ENCODE measurements at regions not wholly inside any gene's neighbourhood (a gene's known extent, or its start where the extent isn't known, plus 50 kb on each side); places are given as distances from the start of the nearest gene placed in this dataset.
A peak's percentile ranks its signal among the peaks of the same experiment; 100 is the strongest.
"Not testable (repeated sequence)": the region's sequence is repeated elsewhere in the genome, so short reads cannot be mapped to it uniquely, and the experiment has no call there.

DNA sequence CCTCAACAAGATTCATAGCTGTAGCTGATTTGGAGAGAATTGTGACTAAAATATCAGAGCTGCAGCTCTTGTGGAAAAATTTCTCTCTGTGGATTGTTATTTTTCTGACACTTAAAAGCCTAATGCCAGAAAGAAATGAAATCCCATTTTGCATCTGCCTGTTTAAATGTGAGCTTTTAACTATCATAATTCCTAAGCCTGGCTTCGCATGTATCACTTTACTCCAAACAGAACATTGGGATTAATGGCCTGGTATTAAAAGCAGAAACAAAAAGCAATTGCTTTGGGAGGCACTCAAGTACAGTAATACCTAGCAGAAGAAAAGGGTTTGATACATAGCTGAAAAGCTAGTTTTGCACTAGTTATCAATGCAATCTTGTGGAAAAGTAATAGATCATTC is 164.2 kb upstream of the FSHR start:
- no peak for FAIRE-seq
- DNase-seq, result no peak
- no peaks in the 10 kb centered on the region for H3K36me3 ChIP-seq (ENCODE audit: control insufficient read depth in 2 of 3, insufficient read depth in 3 of 3, low read length in 3 of 3)
- intact Hi-C loops (cut with DNase I), result no loop called here
- H3K4me1 ChIP-seq (ENCODE audit: control insufficient read depth in 2 of 3, insufficient read depth in 2 of 3, low read depth in 1 of 3, low read length in 3 of 3), result no peaks in the 10 kb centered on the region
- no peaks in the 10 kb centered on the region for H3K27me3 ChIP-seq (ENCODE audit: control insufficient read depth, insufficient read depth, low read length)
- TF ChIP-seq, protein P1, sequence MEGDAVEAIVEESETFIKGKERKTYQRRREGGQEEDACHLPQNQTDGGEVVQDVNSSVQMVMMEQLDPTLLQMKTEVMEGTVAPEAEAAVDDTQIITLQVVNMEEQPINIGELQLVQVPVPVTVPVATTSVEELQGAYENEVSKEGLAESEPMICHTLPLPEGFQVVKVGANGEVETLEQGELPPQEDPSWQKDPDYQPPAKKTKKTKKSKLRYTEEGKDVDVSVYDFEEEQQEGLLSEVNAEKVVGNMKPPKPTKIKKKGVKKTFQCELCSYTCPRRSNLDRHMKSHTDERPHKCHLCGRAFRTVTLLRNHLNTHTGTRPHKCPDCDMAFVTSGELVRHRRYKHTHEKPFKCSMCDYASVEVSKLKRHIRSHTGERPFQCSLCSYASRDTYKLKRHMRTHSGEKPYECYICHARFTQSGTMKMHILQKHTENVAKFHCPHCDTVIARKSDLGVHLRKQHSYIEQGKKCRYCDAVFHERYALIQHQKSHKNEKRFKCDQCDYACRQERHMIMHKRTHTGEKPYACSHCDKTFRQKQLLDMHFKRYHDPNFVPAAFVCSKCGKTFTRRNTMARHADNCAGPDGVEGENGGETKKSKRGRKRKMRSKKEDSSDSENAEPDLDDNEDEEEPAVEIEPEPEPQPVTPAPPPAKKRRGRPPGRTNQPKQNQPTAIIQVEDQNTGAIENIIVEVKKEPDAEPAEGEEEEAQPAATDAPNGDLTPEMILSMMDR (IDR thresholded peaks at IDR 0.05; ENCODE audit: borderline replicate concordance, extremely low read depth, insufficient read depth), result no peak
- no peak overlapping the region for H3K4me3 ChIP-seq (ENCODE audit: low read length in 3 of 3)
- H3K27ac ChIP-seq (ENCODE audit: low read depth in 2 of 2, low read length in 2 of 2), result no peak overlapping the region
- peaks cover 0 to 3% (median 0%) of the 10 kb centered on the region in 3 donors for H3K9me3 ChIP-seq (ENCODE audit: control insufficient read depth in 2 of 3, insufficient read depth in 1 of 3, low read length in 3 of 3)
- H3K9ac ChIP-seq (ENCODE audit: low read length in 3 of 3), result no peak overlapping the region

DNA sequence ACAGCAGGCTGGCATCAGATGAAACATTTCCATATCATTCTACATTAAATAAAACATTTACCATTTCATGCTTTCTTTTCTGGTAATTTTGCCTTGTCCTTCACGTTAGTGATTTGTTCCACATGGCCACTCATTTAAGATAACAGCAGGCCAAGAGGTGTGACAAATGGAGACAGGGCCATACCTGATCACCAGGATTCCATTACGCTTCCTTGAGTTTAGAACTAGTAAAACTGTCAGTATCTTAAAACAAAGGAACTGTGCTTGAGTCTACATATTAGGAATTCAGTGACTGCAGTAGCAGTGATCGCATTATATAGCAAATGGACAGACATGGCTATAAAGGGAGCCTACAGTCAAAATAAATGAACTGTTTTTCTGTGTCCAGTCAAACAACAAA is 155.1 kb upstream of the FSHR start:
- TF ChIP-seq, protein P1 (IDR thresholded peaks at IDR 0.05; ENCODE audit: borderline replicate concordance, extremely low read depth, insufficient read depth), result no peak
- peak in 3 of 5 donors; percentile 28 to 76 (median 64) for DNase-seq

DNA sequence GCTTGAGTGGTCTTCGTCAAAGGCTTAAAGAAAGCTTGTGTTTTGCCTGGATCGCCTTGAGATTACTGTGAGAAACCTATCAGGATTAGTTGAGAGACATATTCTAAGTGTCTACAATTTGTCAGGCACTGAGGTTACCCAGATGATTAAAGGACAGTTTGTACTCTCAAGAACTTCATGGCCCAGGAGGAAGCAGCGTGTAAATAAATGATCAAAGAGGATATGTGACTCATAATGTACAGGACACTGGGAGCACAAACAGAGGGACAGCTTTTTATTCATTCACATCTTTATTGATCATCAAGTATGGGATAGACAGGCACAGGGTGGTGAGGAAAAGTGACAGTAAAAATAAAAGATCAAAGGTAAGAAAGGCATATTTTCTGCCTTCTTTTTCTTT is 152.6 kb upstream of the FSHR start:
- no peaks in the 10 kb centered on the region for H3K9me3 ChIP-seq (ENCODE audit: control insufficient read depth in 2 of 3, insufficient read depth in 1 of 3, low read length in 3 of 3)
- DNase-seq (no peak), FAIRE-seq (no peak)
- H3K9ac ChIP-seq (ENCODE audit: low read length in 3 of 3), result no peak overlapping the region
- no peak overlapping the region for H3K4me3 ChIP-seq (ENCODE audit: low read length in 3 of 3)
- H3K36me3 ChIP-seq (ENCODE audit: control insufficient read depth in 2 of 3, insufficient read depth in 3 of 3, low read length in 3 of 3), result no peaks in the 10 kb centered on the region
- TF ChIP-seq, protein P1 (IDR thresholded peaks at IDR 0.05; ENCODE audit: borderline replicate concordance, extremely low read depth, insufficient read depth), result no peak
- no peak overlapping the region for H3K27ac ChIP-seq (ENCODE audit: low read depth in 2 of 2, low read length in 2 of 2)
- intact Hi-C loops (cut with DNase I), result no loop called here
- no peaks in the 10 kb centered on the region for H3K27me3 ChIP-seq (ENCODE audit: control insufficient read depth, insufficient read depth, low read length)
- H3K4me1 ChIP-seq (ENCODE audit: control insufficient read depth in 2 of 3, insufficient read depth in 2 of 3, low read depth in 1 of 3, low read length in 3 of 3), result no peaks in the 10 kb centered on the region

More for the DNA sequence above, 155.1 kb upstream of the FSHR start:
- Histone ChIP-seq H3K27ac (ENCODE audit: low read depth in 2 of 2, low read length in 2 of 2) (no peak overlapping the region), H3K9me3 (ENCODE audit: control insufficient read depth in 2 of 3, insufficient read depth in 1 of 3, low read length in 3 of 3) (no peaks in the 10 kb centered on the region), H3K36me3 (ENCODE audit: control insufficient read depth in 2 of 3, insufficient read depth in 3 of 3, low read length in 3 of 3) (no peaks in the 10 kb centered on the region), H3K4me3 (ENCODE audit: low read length in 3 of 3) (no peak overlapping the region), H3K9ac (ENCODE audit: low read length in 3 of 3) (no peak overlapping the region), H3K4me1 (ENCODE audit: control insufficient read depth in 2 of 3, insufficient read depth in 2 of 3, low read depth in 1 of 3, low read length in 3 of 3) (no peaks in the 10 kb centered on the region), H3K27me3 (ENCODE audit: control insufficient read depth, insufficient read depth, low read length) (no peaks in the 10 kb centered on the region)
- FAIRE-seq, result no peak
- intact Hi-C loops (cut with DNase I), result no loop called here

DNA sequence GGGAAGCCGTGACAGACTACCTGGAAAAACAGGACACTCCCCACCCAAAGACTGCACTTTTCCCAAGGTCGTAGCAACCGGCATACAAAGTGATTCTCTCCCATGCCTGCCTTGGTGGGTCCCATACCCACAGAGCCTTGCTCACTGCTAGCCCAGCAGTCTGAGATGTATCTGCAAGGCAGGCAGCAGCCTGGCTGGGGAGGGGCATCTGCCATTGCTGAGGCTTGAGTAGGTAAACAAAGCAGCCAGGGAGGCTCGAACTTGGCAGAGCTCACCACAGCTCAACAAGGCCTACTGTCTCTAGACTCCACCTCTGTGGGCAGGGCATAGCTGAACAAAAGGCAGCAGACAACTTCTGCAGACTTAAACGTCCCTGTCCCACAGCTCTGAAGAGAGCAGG is 144.4 kb upstream of the FSHR start:
- not testable (repeated sequence) for DNase-seq; H3K9me3 ChIP-seq (ENCODE audit: control insufficient read depth in 2 of 3, insufficient read depth in 1 of 3, low read length in 3 of 3); FAIRE-seq

More for the DNA sequence above, 144.4 kb upstream of the FSHR start:
- H3K27ac ChIP-seq (ENCODE audit: low read depth in 2 of 2, low read length in 2 of 2); H3K4me3 ChIP-seq (ENCODE audit: low read length in 3 of 3); H3K9ac ChIP-seq (ENCODE audit: low read length in 3 of 3); intact Hi-C loops (cut with DNase I); H3K36me3 ChIP-seq (ENCODE audit: control insufficient read depth in 2 of 3, insufficient read depth in 3 of 3, low read length in 3 of 3); H3K27me3 ChIP-seq (ENCODE audit: control insufficient read depth, insufficient read depth, low read length); H3K4me1 ChIP-seq (ENCODE audit: control insufficient read depth in 2 of 3, insufficient read depth in 2 of 3, low read depth in 1 of 3, low read length in 3 of 3): not testable (repeated sequence)
